H1 (cell line): ENCODE measurements at regions not wholly inside any gene's neighbourhood (a gene's known extent, or its start where the extent isn't known, plus 50 kb on each side); places are given as distances from the start of the nearest gene placed in this dataset.

ENCODE experiments used
- POLR2AphosphoS5 ChIP-seq: IDR thresholded peaks from 2 replicates; pipeline ENCODE4 v1.6.1; 2011; ENCODE audit warnings: low read depth, low read length
- RBBP5 ChIP-seq: IDR thresholded peaks from 2 replicates; pipeline ENCODE4 v1.7.1; 2012; ENCODE audit warnings: low read depth, mild to moderate bottlenecking, inconsistent platforms, low read length, moderate library complexity, borderline replicate concordance
- TCF12 ChIP-seq: IDR thresholded peaks from 2 replicates; pipeline ENCODE4 v1.6.1; 2011; ENCODE audit warnings: low read depth, mild to moderate bottlenecking, low read length

DNA sequence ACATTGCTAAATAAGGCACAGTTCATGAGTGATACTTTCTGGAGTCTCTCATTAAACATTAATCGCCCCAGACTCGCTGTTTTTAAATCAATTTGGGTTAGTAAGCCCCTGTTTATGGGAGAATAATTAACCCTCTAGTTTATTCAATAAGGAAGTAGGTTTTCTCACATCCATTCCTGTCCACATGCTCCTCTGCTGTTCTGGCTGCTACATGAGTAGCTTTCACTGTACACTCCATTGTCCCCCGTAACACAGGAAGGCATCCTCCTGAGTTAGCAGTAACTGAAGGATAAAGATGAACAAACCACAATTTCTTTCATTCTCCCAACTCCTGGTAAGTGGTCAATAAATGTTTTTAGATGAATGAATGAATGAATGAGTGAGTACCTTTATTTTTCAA lies 378.5 kb downstream of the DIPK2A start:
- no peak for TF ChIP-seq POLR2AphosphoS5
- no peak for TF ChIP-seq TCF12
- TF ChIP-seq RBBP5: no peak
